GM13977 (cell line): ENCODE measurements at regions not wholly inside any gene's neighbourhood (a gene's known extent, or its start where the extent isn't known, plus 50 kb on each side); places are given as distances from the start of the nearest gene placed in this dataset.

Experiments
- DNase-seq: peaks from one replicate; pipeline ENCODE4 v3.0.0; 2012; ENCODE audit warnings: low spot score
- in situ Hi-C: fragments of 300-500 bp; cut with MboI; formaldehyde crosslinking; loops from one replicate; pipeline ENCODE4 v1.12.0; 2022; ENCODE audit warnings: low sequenced_read_pairs, low pct_unique_long_range_greater_than_20kb, mixed read lengths, inconsistent platforms; ENCODE audit not compliant: unreplicated experiment
- TF ChIP-seq, protein P1 (sequence below): IDR thresholded peaks from 2 replicates; pipeline ENCODE4 v1.5.1; 2012; ENCODE audit warnings: mild to moderate bottlenecking, control low read depth; ENCODE audit not compliant: insufficient read depth; ENCODE audit errors: extremely low read depth, missing control alignments

DNA sequence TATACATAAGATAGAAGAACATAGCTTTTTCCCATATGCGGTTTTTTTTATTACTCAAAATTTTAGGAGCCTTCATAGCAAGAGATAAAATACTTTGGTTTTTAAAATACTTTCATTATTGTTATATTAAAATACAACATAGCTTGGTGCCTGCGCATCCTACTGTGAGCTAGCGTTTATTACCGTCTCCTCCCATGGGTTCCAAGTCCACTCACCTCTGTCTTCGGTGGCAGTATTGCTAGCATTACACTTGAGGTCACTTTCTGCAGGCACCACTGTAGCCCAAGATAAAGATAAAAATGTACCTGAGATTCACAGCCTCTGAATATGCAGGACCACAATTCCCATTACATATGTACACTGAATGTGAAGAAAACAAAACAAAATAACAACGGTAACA lies 326.7 kb downstream of the TPBG start:
- TF ChIP-seq, protein P1, sequence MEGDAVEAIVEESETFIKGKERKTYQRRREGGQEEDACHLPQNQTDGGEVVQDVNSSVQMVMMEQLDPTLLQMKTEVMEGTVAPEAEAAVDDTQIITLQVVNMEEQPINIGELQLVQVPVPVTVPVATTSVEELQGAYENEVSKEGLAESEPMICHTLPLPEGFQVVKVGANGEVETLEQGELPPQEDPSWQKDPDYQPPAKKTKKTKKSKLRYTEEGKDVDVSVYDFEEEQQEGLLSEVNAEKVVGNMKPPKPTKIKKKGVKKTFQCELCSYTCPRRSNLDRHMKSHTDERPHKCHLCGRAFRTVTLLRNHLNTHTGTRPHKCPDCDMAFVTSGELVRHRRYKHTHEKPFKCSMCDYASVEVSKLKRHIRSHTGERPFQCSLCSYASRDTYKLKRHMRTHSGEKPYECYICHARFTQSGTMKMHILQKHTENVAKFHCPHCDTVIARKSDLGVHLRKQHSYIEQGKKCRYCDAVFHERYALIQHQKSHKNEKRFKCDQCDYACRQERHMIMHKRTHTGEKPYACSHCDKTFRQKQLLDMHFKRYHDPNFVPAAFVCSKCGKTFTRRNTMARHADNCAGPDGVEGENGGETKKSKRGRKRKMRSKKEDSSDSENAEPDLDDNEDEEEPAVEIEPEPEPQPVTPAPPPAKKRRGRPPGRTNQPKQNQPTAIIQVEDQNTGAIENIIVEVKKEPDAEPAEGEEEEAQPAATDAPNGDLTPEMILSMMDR = no peak
- DNase-seq = no peak
- in situ Hi-C loops = no loop called here

GRCh38 chr6:82691997-82692396 lies 328.4 kb downstream of the TPBG start:
- no peak for DNase-seq
- TF ChIP-seq, protein P1 = no peak
- in situ Hi-C loops = no loop called here

- no peak for DNase-seq
- in situ Hi-C loops = no loop called here
- TF ChIP-seq, protein P1 = no peak
Measured at GRCh38 chr6:82693094-82693493, 329.5 kb downstream of the TPBG start.

GRCh38 chr6:82701341-82701740 lies 337.7 kb downstream of the TPBG start:
- DNase-seq = no peak
- in situ Hi-C loops = no loop called here
- TF ChIP-seq, protein P1 = no peak

GRCh38 chr6:82702574-82702973 lies 339.0 kb downstream of the TPBG start:
- in situ Hi-C loops = no loop called here
- DNase-seq = no peak
- TF ChIP-seq, protein P1 = no peak

- TF ChIP-seq, protein P1 = no peak
- in situ Hi-C loops = no loop called here
- no peak for DNase-seq
Measured at GRCh38 chr6:82703230-82703629, 339.6 kb downstream of the TPBG start.

DNA sequence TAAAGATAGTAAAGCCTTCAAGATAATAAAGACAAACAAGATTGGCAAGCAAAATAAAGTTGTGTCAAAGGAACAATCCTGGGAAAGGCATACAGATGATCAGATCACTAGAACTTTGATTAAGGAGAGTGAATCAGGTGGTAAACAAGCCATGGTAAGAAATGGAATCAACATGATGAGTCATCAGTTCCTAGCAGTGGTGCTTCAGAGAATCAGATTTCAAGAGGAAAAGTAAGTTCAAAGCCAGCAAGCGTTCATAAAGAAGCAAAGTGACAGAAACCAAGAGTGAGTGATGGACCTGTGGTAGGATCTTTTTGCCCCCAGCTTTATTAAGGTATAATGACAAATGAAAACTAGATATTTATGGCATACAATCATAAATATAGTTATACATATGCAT lies 340.4 kb downstream of the TPBG start:
- in situ Hi-C loops = no loop called here
- TF ChIP-seq, protein P1 = no peak
- DNase-seq = no peak
